Spinal cord (tissue), 9 donors: ENCODE measurements at regions not wholly inside any gene's neighbourhood (a gene's known extent, or its start where the extent isn't known, plus 50 kb on each side); places are given as distances from the start of the nearest gene placed in this dataset.
A peak's percentile ranks its signal among the peaks of the same experiment; 100 is the strongest.

Experiments
- DNase-seq, 6 donors: peaks; one replicate each; pipeline versions ENCODE4 v3.0.0 to v3.0.0-alpha.2; 2013 to 2015; ENCODE audit warnings: low spot score in 6 of 6, low read depth in 4 of 6
- H3K27ac ChIP-seq: one replicate; pipeline ENCODE4 v1.5.1; 2013; ENCODE audit warnings: low read depth, low read length, control low read depth
- H3K27me3 ChIP-seq: one replicate; pipeline ENCODE4 v1.6.1; 2013; ENCODE audit warnings: low read length; ENCODE audit not compliant: control insufficient read depth, insufficient read depth
- H3K36me3 ChIP-seq: one replicate; pipeline ENCODE4 v1.6.1; 2013; ENCODE audit warnings: low read length; ENCODE audit not compliant: control insufficient read depth, insufficient read depth
- H3K4me1 ChIP-seq: one replicate; pipeline ENCODE4 v1.6.1; 2013; ENCODE audit warnings: low read length; ENCODE audit not compliant: control insufficient read depth, insufficient read depth
- H3K4me3 ChIP-seq: one replicate; pipeline ENCODE4 v1.5.1; 2013; ENCODE audit warnings: low read depth, low read length, control low read depth
- H3K9me3 ChIP-seq: one replicate; pipeline ENCODE4 v1.6.1; 2013; ENCODE audit warnings: low read length; ENCODE audit not compliant: control insufficient read depth, insufficient read depth
- WGBS: methylation state at CpG from one replicate; pipeline ENCODE4 v1.1.5; 2013; ENCODE audit warnings: missing lambda C conversion rate; ENCODE audit not compliant: insufficient coverage; 5-methylcytosine and 5-hydroxymethylcytosine counted together
- donor health status: healthy.

DNA sequence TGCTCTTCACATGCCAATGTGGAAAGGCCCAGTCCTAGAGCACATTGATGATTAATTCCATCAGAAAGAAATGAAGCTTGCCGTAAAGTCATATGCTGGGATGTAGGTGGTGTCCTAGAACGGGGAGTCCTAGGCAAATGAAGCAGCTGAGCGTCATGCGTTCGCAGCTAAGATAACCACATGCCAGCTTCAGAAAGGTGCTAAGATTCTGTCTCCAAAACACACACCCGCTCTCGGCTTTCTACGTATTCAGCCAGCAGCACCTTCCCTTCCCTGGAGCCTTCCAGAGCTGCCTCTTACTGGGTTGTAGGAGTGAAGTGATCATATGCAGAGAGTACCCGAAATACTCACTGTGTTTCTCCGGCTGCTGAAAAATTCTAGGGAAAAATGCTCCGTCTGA is 421.6 kb upstream of the ID2 start:
- peak in 1 of 6 donors; percentile 62 for DNase-seq
- Histone ChIP-seq H3K9me3 (no peaks in the 10 kb centered on the region), H3K4me3 (no peak overlapping the region), H3K27ac (no peak overlapping the region), H3K4me1 (no peaks in the 10 kb centered on the region), H3K27me3 (no peaks in the 10 kb centered on the region), H3K36me3 (no peaks in the 10 kb centered on the region)
- 80% methylated on average over 1 of the region's 11 CpGs for whole genome bisulfite sequencing

DNA sequence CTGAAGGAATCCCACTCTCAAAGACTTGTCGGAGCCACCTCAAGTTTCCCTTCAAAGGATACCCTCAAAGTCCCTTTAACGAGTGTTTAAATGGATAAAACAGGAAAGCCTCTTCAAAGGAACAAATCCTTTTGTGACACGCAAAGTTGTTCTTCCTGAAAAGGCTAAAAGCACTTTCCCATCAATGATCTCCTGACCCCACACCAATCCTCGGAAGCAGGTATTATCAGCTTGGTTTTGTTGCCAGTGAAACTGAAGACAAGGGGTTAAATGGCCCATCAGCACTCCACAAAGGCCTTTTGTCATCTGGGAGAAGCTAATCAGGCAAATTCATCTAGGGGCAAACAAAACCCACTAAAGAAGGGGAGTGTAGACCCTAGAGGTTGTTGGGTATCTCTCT is 418.0 kb upstream of the ID2 start:
- no peaks in the 10 kb centered on the region for H3K9me3 ChIP-seq
- no peak overlapping the region for H3K4me3 ChIP-seq
- no peaks in the 10 kb centered on the region for H3K36me3 ChIP-seq
- H3K27ac ChIP-seq = no peak overlapping the region
- no peaks in the 10 kb centered on the region for H3K27me3 ChIP-seq
- no peak for DNase-seq
- no CpG with 5 or more reads among the region's 4 CpGs for WGBS
- H3K4me1 ChIP-seq = peaks cover 4% of the 10 kb centered on the region

DNA sequence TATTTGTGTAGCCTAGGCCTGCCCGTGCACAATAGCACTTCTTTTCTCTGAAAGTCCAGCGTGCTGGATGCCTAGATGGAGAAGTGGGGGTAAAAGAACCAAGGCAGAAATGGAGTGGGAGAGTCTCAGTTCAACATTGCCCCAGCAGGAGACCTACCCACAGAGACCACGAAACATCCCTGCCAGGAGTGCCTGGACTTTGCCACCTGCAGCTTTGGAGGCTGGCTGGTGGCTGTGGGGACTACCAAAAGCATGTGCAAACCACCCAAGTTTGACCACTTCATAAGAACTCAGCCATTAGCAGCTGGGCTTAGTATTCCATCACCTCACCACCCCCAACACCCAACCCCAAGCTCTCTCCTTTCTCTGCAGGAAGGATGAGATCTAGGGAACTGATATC is 416.9 kb upstream of the ID2 start:
- H3K4me3 ChIP-seq = no peak overlapping the region
- peaks cover 4% of the 10 kb centered on the region for H3K4me1 ChIP-seq
- H3K36me3 ChIP-seq = no peaks in the 10 kb centered on the region
- DNase-seq = no peak
- WGBS = 100% methylated on average over 1 of the region's 3 CpGs
- no peaks in the 10 kb centered on the region for H3K27me3 ChIP-seq
- H3K27ac ChIP-seq = no peak overlapping the region
- H3K9me3 ChIP-seq = no peaks in the 10 kb centered on the region

DNA sequence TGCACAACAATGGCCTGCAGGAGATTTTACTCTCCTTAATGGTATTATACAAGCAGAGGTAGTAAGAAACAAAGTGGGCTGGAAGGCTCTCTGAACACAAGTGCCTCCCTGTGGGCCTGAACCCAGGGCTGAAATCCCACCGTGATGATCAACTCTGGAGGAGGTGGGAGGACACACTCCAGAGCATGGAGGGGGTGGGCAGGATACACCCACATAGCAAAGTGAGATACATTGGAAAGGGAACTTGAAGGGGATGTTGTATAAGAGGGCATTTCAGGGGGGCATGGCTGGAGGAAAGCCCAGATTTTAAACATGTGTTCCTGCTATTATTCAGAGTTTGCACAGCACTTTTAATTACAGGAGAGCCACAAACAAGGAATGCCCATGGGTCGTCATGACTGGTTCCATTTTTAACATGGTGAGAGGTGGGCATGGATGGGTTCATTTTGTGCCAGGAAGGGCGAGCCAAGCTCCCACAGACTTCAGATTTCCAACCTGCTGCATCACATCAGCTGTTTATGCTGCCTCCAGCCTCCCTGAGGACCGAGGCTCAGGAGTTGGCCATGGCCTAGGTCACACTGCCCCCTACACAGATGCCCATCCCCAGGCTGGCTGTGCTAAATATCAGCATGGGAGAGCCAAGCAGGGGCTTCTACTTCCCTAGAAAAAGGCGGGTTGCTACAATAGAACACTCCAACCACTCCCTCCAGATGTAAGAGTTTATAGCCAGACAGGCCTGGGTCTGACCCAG is 416.2 kb upstream of the ID2 start:
- 72% methylated on average over 3 of the region's 5 CpGs for WGBS
- Histone ChIP-seq H3K27ac (no peak overlapping the region), H3K36me3 (no peaks in the 10 kb centered on the region), H3K4me1 (peaks cover 4% of the 10 kb centered on the region), H3K4me3 (no peak overlapping the region), H3K27me3 (no peaks in the 10 kb centered on the region), H3K9me3 (no peaks in the 10 kb centered on the region)
- no peak for DNase-seq

DNA sequence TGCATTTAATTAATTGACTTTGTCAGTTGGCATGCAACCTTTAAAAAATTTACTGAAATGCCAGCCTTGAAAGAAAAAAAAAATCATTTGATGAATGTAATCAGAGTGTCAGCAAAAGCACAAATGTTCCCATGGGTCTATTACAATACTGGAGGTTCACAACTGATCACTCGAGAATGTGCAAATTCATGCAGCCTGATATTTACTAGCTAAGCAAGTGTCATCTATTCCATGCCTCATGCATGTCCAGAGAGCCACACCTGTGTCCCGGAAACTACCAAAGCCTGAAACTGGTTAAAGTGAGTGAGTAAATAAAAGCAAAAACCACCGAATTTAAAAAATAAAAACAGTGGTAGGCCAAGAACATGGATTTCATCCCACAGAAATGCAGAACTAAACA is 415.3 kb upstream of the ID2 start:
- Histone ChIP-seq H3K4me3 (no peak overlapping the region), H3K36me3 (no peaks in the 10 kb centered on the region), H3K4me1 (peaks cover 4% of the 10 kb centered on the region), H3K9me3 (no peaks in the 10 kb centered on the region), H3K27ac (no peak overlapping the region), H3K27me3 (no peaks in the 10 kb centered on the region)
- DNase-seq = no peak
- WGBS = 71% methylated on average over 1 of the region's 3 CpGs

DNA sequence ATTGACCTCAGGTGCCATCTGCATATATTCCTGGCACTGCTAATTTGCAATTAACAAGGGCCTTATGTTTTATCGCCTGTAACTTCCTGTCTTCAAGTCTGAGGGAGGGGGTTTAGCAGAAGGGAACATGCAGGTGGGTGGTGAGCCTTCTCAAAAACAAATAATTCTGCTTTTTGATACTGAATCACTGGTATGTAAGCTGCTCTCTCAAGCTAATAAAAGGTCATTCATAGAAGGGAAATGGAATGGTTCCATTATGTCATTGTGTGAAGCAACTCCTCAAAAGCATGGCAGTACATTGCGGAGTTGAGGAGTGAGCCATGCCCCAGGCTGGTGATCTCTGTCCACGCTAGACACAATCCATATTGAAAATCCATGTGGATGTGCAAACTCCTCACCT is 414.8 kb upstream of the ID2 start:
- Histone ChIP-seq H3K4me3 (no peak overlapping the region), H3K36me3 (no peaks in the 10 kb centered on the region), H3K4me1 (peaks cover 4% of the 10 kb centered on the region), H3K27me3 (no peaks in the 10 kb centered on the region), H3K27ac (no peak overlapping the region), H3K9me3 (no peaks in the 10 kb centered on the region)
- no peak for DNase-seq
- 74% methylated on average over 3 of the region's 3 CpGs for WGBS

DNA sequence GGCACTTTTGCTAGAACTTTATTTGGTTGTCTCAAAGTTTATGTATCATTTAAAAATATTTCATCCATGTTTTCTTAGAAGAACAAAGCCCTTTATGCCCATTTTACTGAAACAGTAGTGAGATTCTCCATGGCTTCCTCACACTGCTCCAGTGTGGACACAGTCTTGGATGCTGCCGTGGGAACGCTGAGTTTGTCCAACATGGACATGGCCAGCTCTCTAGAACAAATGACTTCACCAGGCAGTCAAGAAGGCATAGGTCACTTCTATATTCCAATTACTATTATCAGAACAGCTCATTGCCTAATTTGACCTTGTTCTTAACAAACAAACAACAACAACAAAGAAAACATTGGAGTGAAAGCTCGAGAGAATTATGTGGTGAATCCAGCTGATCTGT is 414.1 kb upstream of the ID2 start:
- 100% methylated on average over 2 of the region's 3 CpGs for WGBS
- H3K4me1 ChIP-seq = peaks cover 4% of the 10 kb centered on the region
- no peaks in the 10 kb centered on the region for H3K27me3 ChIP-seq
- DNase-seq = no peak
- H3K4me3 ChIP-seq = no peak overlapping the region
- H3K9me3 ChIP-seq = no peaks in the 10 kb centered on the region
- no peaks in the 10 kb centered on the region for H3K36me3 ChIP-seq
- no peak overlapping the region for H3K27ac ChIP-seq

DNA sequence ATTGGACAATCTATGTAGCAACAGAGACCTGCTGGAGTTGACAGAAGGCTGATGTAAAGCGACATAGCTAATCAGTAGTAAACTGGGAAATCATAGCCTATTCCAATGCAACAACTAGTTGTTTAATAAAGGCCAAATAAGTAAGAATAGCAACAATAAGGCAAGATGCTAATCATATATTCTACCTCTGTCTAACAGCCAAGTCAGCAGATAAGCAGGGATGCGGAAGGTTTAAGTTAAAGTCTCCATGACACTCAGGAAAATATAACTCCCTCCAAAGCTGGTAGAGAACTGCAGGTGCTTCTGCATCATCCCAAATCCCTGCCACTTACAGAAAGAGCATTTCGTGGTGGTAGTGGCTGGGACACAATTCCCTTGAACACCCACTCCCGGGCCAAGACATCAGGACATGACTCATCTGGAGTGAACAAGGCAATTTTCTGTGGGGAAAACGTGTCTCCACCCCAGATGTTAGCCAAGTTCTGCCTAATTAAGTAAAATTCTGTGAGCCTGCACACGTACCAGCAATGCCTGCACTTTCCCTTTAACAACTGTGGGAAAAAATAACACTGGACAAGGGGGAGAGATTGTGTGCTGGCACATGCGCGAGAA is 413.6 kb upstream of the ID2 start:
- Histone ChIP-seq H3K27me3 (no peaks in the 10 kb centered on the region), H3K36me3 (no peaks in the 10 kb centered on the region), H3K27ac (no peak overlapping the region), H3K4me1 (peaks cover 4% of the 10 kb centered on the region), H3K4me3 (no peak overlapping the region), H3K9me3 (no peaks in the 10 kb centered on the region)
- peak in 1 of 6 donors; percentile 18 for DNase-seq
- WGBS = 54% methylated on average over 3 of the region's 8 CpGs

DNA sequence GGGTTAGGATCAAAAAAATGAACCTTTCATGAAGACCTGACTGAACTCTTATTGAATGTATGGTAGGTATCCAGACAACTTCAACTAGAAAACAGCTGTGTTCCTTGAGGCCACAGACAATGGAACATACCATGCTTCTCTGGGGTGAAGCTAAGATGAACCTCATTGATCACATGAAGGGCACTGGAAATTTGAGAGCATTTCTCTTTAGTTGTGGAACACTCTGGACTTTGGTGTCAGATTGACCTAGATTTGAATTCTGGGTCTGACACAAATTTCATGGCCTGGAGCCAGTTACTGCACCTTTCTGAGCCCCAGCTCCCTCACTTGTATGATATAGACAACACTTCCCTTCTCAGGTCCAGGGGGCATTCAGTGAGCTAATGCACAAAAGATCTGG is 411.2 kb upstream of the ID2 start:
- Histone ChIP-seq H3K4me1 (peaks cover 3% of the 10 kb centered on the region), H3K27me3 (no peaks in the 10 kb centered on the region), H3K27ac (no peak overlapping the region), H3K9me3 (peaks cover 2% of the 10 kb centered on the region), H3K4me3 (no peak overlapping the region), H3K36me3 (no peaks in the 10 kb centered on the region)
- DNase-seq = no peak

DNA sequence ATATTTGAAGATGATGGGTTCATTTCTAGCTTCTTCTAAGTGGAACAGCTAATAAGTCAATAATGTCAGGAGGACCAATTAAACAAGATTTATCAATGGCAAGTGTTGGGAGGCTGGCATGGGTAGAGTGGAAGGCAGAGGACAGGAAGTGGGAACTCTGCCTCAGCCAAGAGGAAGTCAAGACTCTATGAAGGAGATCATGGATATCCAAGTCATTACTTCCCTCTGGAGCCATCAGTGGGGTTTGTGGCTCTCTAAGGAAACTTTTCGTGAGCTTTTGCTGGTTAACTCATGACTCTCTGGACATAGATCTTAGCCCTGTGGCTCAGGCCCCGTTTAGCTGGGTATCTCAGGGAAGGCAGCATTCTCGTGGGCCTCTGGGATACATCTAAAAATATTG is 410.4 kb upstream of the ID2 start:
- Histone ChIP-seq H3K27me3 (no peaks in the 10 kb centered on the region), H3K4me1 (no peaks in the 10 kb centered on the region)
- 93% methylated on average over 3 of the region's 3 CpGs for WGBS

More for the DNA sequence above, 410.4 kb upstream of the ID2 start:
- no peak overlapping the region for H3K27ac ChIP-seq
- no peaks in the 10 kb centered on the region for H3K36me3 ChIP-seq
- DNase-seq = no peak
- H3K4me3 ChIP-seq = no peak overlapping the region
- peaks cover 2% of the 10 kb centered on the region for H3K9me3 ChIP-seq
